ENCODE measurements at regions not wholly inside any gene's neighbourhood (a gene's known extent, or its start where the extent isn't known, plus 50 kb on each side); places are given as distances from the start of the nearest gene placed in this dataset.
"Not testable (repeated sequence)": the region's sequence is repeated elsewhere in the genome, so short reads cannot be mapped to it uniquely, and the experiment has no call there.

DNA sequence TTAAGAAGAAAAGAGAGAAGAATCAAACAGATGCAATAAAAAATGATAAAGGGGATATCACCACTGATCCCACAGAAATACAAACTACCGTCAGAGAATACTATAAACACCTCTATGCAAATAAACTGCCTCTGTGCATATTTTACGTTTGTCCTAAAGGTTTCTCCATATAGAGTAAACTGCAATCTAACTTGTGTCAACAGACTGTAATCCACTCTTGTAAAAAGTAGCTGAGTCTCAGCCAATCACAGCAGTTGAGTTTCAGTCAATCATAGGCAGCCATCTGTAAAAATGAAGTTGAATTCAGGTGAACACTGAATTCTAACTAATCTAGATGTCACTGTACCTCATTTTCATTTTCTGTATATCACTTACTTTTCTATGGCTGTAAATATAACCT lies 112.2 kb upstream of the SYNCRIP start:
- Histone ChIP-seq H3K9me2 (replicated peaks; ENCODE audit: low read length) (no peaks in the 10 kb centered on the region), H3K4me1 (ENCODE audit: insufficient read depth, low read length) (peaks cover 15% of the 10 kb centered on the region), H3K4me2 (ENCODE audit: low read length) (no peak overlapping the region), H3K9ac (ENCODE audit: low read length) (no peak overlapping the region), H2AFZ (ENCODE audit: low read length) (peak overlapping the region; percentile 21; the same call in 1 of the 2 replicates), H3K36me3 (ENCODE audit: low read depth, low read length) (no peaks in the 10 kb centered on the region), H4K20me1 (ENCODE audit: low read length) (no peaks in the 10 kb centered on the region), H3K4me3 (ENCODE audit: low read length) (no peak overlapping the region), H3K79me2 (ENCODE audit: low read length) (no peaks in the 10 kb centered on the region), H3F3A (ENCODE audit: low read length, unreplicated experiment) (no peaks in the 10 kb centered on the region), H3K27ac (ENCODE audit: low read length) (no peak overlapping the region), H3K9me3 (ENCODE audit: low read length) (no peaks in the 10 kb centered on the region), H3K27me3 (ENCODE audit: low read length) (no peaks in the 10 kb centered on the region)
- no peak for DNase-seq
- ChIA-PET POLR2A (ENCODE audit: unreplicated experiment) (no interaction called here), CTCF (no interaction called here)
- ATAC-seq: peak; percentile 72
- no TSS peak for BruUV-seq (replicated peaks)
- intact Hi-C loops (cut with micrococcal nuclease): loop anchor here (5.0 kb wide), 2 partner anchors 437 to 1272 kb away; no protein-coding TSS in a partner anchor
- TF ChIP-seq EZH2 (IDR thresholded peaks at IDR 0.05; ENCODE audit: low read length, unreplicated experiment) (no peak), EZH2phosphoT487 (IDR thresholded peaks at IDR 0.05; ENCODE audit: borderline replicate concordance, low read length) (no peak)
- TF ChIP-seq, protein P1, sequence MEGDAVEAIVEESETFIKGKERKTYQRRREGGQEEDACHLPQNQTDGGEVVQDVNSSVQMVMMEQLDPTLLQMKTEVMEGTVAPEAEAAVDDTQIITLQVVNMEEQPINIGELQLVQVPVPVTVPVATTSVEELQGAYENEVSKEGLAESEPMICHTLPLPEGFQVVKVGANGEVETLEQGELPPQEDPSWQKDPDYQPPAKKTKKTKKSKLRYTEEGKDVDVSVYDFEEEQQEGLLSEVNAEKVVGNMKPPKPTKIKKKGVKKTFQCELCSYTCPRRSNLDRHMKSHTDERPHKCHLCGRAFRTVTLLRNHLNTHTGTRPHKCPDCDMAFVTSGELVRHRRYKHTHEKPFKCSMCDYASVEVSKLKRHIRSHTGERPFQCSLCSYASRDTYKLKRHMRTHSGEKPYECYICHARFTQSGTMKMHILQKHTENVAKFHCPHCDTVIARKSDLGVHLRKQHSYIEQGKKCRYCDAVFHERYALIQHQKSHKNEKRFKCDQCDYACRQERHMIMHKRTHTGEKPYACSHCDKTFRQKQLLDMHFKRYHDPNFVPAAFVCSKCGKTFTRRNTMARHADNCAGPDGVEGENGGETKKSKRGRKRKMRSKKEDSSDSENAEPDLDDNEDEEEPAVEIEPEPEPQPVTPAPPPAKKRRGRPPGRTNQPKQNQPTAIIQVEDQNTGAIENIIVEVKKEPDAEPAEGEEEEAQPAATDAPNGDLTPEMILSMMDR (conservative IDR thresholded peaks at IDR 0.05; ENCODE audit: low read depth, low read length): no peak

DNA sequence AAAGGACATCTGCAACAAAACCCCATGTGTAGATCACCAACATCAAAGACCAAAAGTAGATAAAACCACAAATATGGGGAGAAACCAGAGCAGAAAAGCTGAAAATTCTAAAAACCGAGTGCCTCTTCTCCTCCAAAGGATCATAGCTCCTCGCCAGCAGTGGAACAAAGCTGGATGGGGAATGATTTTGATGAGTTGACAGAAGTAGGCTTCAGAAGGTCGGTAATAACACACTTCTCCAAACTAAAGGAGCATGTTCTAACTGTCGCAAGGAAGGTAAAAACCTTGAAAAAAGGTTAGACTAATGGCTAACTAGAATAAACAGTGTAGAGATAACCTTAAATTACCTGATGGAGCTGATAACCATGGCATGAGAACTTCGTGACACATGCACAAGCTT lies 109.9 kb upstream of the SYNCRIP start:
- H3K4me2 ChIP-seq (ENCODE audit: low read length): no peak overlapping the region
- H3K36me3 ChIP-seq (ENCODE audit: low read depth, low read length): no peaks in the 10 kb centered on the region
- H4K20me1 ChIP-seq (ENCODE audit: low read length): no peaks in the 10 kb centered on the region
- H3K9me3 ChIP-seq (ENCODE audit: low read length): no peaks in the 10 kb centered on the region
- no peak overlapping the region for H2AFZ ChIP-seq (ENCODE audit: low read length)
- ChIA-PET CTCF (no interaction called here), POLR2A (ENCODE audit: unreplicated experiment) (no interaction called here)
- intact Hi-C loops (cut with micrococcal nuclease): no loop called here
- TF ChIP-seq EZH2 (IDR thresholded peaks at IDR 0.05; ENCODE audit: low read length, unreplicated experiment) (no peak), EZH2phosphoT487 (IDR thresholded peaks at IDR 0.05; ENCODE audit: borderline replicate concordance, low read length) (no peak)
- TF ChIP-seq, protein P1 (conservative IDR thresholded peaks at IDR 0.05; ENCODE audit: low read depth, low read length): no peak
- H3F3A ChIP-seq (ENCODE audit: low read length, unreplicated experiment): no peaks in the 10 kb centered on the region
- H3K9me2 ChIP-seq (replicated peaks; ENCODE audit: low read length): no peaks in the 10 kb centered on the region
- no peaks in the 10 kb centered on the region for H3K79me2 ChIP-seq (ENCODE audit: low read length)
- no TSS peak for BruUV-seq (replicated peaks)
- no peaks in the 10 kb centered on the region for H3K27me3 ChIP-seq (ENCODE audit: low read length)
- no peak overlapping the region for H3K4me3 ChIP-seq (ENCODE audit: low read length)
- no peak for ATAC-seq
- DNase-seq: no peak
- H3K27ac ChIP-seq (ENCODE audit: low read length): no peak overlapping the region
- peaks cover 22% of the 10 kb centered on the region for H3K4me1 ChIP-seq (ENCODE audit: insufficient read depth, low read length)
- H3K9ac ChIP-seq (ENCODE audit: low read length): no peak overlapping the region

DNA sequence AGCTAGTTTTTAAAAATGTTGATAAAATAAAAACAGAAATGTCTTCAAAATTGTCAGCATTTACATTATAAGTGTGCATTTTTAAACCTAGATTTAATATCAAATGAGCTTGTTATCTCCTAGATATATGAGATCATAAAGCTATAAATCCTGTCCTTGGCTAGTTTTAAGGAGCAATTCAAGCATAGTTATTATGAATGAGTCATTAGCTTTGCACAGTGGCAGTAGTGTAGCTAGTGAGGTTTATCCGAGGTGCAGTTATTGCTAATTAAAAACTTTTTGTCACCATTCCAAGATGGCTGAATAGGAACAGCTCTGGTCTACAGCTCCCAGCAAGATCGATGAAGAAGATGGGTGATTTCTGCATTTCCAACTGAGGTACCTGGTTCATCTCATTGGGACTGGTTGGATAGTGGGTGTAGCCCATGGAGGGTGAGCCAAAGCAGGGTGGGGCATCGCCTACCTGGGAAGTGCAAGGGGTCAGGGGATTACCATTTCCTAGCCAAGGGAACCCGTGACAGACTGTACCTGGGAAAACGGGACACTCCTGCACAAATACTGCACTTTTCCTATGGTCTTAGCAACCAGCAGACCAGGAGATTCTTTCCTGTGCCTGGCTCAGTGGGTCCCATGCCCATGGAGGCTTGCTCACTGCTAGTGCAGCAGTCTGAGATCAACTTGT lies 108.8 kb upstream of the SYNCRIP start:
- H3K9me2 ChIP-seq (replicated peaks; ENCODE audit: low read length): no peaks in the 10 kb centered on the region
- no peak overlapping the region for H2AFZ ChIP-seq (ENCODE audit: low read length)
- H3K9ac ChIP-seq (ENCODE audit: low read length): no peak overlapping the region
- no peak for TF ChIP-seq EZH2 (IDR thresholded peaks at IDR 0.05; ENCODE audit: low read length, unreplicated experiment)
- TF ChIP-seq EZH2phosphoT487 (IDR thresholded peaks at IDR 0.05; ENCODE audit: borderline replicate concordance, low read length): no peak
- TF ChIP-seq, protein P1 (conservative IDR thresholded peaks at IDR 0.05; ENCODE audit: low read depth, low read length): no peak
- H3F3A ChIP-seq (ENCODE audit: low read length, unreplicated experiment): peaks cover 4% of the 10 kb centered on the region
- H3K4me1 ChIP-seq (ENCODE audit: insufficient read depth, low read length): peaks cover 32% of the 10 kb centered on the region
- no peak overlapping the region for H3K4me2 ChIP-seq (ENCODE audit: low read length)
- H3K27ac ChIP-seq (ENCODE audit: low read length): no peak overlapping the region
- no peaks in the 10 kb centered on the region for H3K9me3 ChIP-seq (ENCODE audit: low read length)
- H3K4me3 ChIP-seq (ENCODE audit: low read length): no peak overlapping the region
- ATAC-seq (peak; percentile 55), DNase-seq (peak; percentile 46)
- no peaks in the 10 kb centered on the region for H3K36me3 ChIP-seq (ENCODE audit: low read depth, low read length)
- H3K27me3 ChIP-seq (ENCODE audit: low read length): no peaks in the 10 kb centered on the region
- intact Hi-C loops (cut with micrococcal nuclease): no loop called here
- no TSS peak for BruUV-seq (replicated peaks)
- H4K20me1 ChIP-seq (ENCODE audit: low read length): no peaks in the 10 kb centered on the region
- H3K79me2 ChIP-seq (ENCODE audit: low read length): no peaks in the 10 kb centered on the region
- POLR2A ChIA-PET (ENCODE audit: unreplicated experiment): interaction anchor here (0.6 to 0.8 kb wide), 3 partner anchors 73 to 108 kb away, joined by 3 to 14 read pairs (median 7); no protein-coding TSS in a partner anchor
- CTCF ChIA-PET: interaction anchor here (0.5 kb wide), 1 partner anchor 108 kb away, joined by 20 read pairs; no protein-coding TSS in a partner anchor

DNA sequence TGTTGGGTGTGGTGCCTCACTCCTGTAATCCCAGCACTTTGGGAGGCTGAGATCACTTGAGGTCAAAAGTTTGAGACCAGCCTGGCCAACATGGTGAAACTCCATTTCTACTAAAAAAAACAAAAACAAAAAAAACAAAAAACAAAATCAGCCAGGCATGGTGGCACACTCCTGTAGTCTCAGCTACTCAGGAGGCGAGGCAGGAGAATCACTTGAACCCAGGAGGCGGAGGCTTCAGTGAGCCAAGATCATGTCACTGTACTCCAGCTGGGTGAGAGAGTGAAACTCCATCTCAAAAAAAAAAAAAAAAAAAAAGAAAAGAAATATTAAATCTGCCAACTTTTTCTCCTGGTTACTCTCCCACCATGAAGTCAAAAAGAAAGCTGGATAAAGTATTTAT lies 107.5 kb upstream of the SYNCRIP start:
- H4K20me1 ChIP-seq (ENCODE audit: low read length); H3K9me3 ChIP-seq (ENCODE audit: low read length); H3K36me3 ChIP-seq (ENCODE audit: low read depth, low read length); H3F3A ChIP-seq (ENCODE audit: low read length, unreplicated experiment); H3K4me3 ChIP-seq (ENCODE audit: low read length); CTCF ChIA-PET; DNase-seq; H3K79me2 ChIP-seq (ENCODE audit: low read length); BruUV-seq (replicated peaks); H3K9ac ChIP-seq (ENCODE audit: low read length); intact Hi-C loops (cut with micrococcal nuclease); H3K27ac ChIP-seq (ENCODE audit: low read length); ATAC-seq; H3K27me3 ChIP-seq (ENCODE audit: low read length); H3K4me2 ChIP-seq (ENCODE audit: low read length); H2AFZ ChIP-seq (ENCODE audit: low read length); H3K9me2 ChIP-seq (replicated peaks; ENCODE audit: low read length): not testable (repeated sequence)
- POLR2A ChIA-PET (ENCODE audit: unreplicated experiment): interaction anchor here (0.6 kb wide), 1 partner anchor 107 kb away, joined by 3 read pairs; no protein-coding TSS in a partner anchor
- H3K4me1 ChIP-seq (ENCODE audit: insufficient read depth, low read length): peaks cover 33% of the 10 kb centered on the region

Measured in PC-3 (cell line).